Right lobe of liver (tissue), 6 donors: ENCODE measurements at regions not wholly inside any gene's neighbourhood (a gene's known extent, or its start where the extent isn't known, plus 50 kb on each side); places are given as distances from the start of the nearest gene placed in this dataset.

Experiments used
- ATAC-seq, 4 donors: fragments of 200-7000 bp; cut with Tn5 transposase; one replicate each; pipeline ENCODE4 v1.9.1; 2020; ENCODE audit warnings: mild to moderate bottlenecking in 4 of 4, moderate library complexity in 4 of 4
- DNase-seq, 3 donors: peaks; one replicate each; pipeline ENCODE4 v3.0.0-alpha.2; 2020
- H3K27ac ChIP-seq, 3 donors: fragments of 200-600 bp; one replicate each; pipeline ENCODE4 v1.8.0; 2022
- H3K27me3 ChIP-seq, 2 donors: fragments of 200-600 bp; one replicate each; pipeline ENCODE4 v1.8.0; 2022
- H3K36me3 ChIP-seq, 4 donors: fragments of 200-600 bp; sonication (generic) in 1 of 4; one replicate each; pipeline versions ENCODE4 v1.5.1 to v1.8.0; 2017 to 2022; ENCODE audit warnings: control low read depth in 1 of 4
- H3K4me1 ChIP-seq, 4 donors: fragments of 200-600 bp; sonication (generic) in 1 of 4; one replicate each; pipeline versions ENCODE4 v1.5.1 to v1.8.0; 2017 to 2022; ENCODE audit warnings: control low read depth in 1 of 4
- H3K4me3 ChIP-seq, 3 donors: fragments of 200-600 bp; one replicate each; pipeline ENCODE4 v1.8.0; 2022
- H3K9me3 ChIP-seq, 4 donors: fragments of 200-600 bp; sonication (generic) in 1 of 4; one replicate each; pipeline versions ENCODE4 v1.5.1 to v1.8.0; 2017 to 2022; ENCODE audit warnings: control low read depth in 1 of 4
- POLR2A ChIP-seq: fragments of 450-650 bp; IDR thresholded peaks from one replicate; pipeline ENCODE4 v1.6.1; 2017; ENCODE audit warnings: antibody characterized with exemption, mild to moderate bottlenecking
- WGBS: methylation state at CpG from one replicate; pipeline ENCODE4 v1.1.6; 2018; ENCODE audit warnings: low coverage, low lambda C conversion rate; ENCODE audit not compliant: insufficient coverage; ENCODE audit errors: missing lambda C conversion rate; 5-methylcytosine and 5-hydroxymethylcytosine counted together
- intact Hi-C, 2 donors: fragments of 100-400 bp; cut with DNase I; formaldehyde crosslinking; loops; one replicate each; pipeline versions ENCODE4 v1.11.2 to v1.14.1; 2022
- TF ChIP-seq, protein P1 (sequence below), 4 donors: fragments of 200-600 bp in 3 of 4; fragments of 450-650 bp in 1 of 4; IDR thresholded peaks; one replicate each; pipeline versions ENCODE4 v1.5.1 to v1.8.0; 2016 to 2022; ENCODE audit warnings: antibody characterized with exemption in 4 of 4, mild to moderate bottlenecking in 2 of 4
- donor health status: DM: no; HTN: yes; CAD: no.
- donor health status: DM: no; HTN: no; CAD: no.
- donor health status: DM: no; HTN: no; CAD: no.
- donor health status: DM: no; HTN: yes; CAD: no.
- donor health status: DM: no; HTN: yes; CAD: no.

DNA sequence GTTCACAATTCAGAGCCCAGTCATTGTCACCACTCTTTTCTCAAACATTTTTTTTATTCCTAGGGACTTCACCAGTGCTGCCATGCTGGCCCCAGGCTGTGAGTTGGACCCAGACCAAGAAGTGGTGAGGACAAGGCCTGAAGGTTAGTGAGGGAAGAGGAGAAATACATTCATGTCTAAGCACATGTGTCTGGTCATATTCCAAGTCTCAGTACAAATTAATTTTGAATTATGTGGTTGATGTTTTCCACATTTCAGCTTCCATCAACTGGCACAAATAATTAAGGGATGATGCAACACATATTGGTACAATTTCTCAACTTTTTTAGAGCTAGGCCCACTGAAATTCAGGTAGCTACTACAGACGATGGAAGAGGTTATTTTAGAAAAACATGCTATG lies 106.6 kb upstream of the UPP2 start:
- Histone ChIP-seq H3K27me3 (no peaks in the 10 kb centered on the region), H3K4me1 (no peaks in the 10 kb centered on the region), H3K4me3 (no peak overlapping the region), H3K36me3 (no peaks in the 10 kb centered on the region), H3K27ac (no peak overlapping the region), H3K9me3 (no peaks in the 10 kb centered on the region)
- intact Hi-C loops = no loop called here
- 69% methylated on average over 1 of the region's 1 CpG for WGBS
- DNase-seq = no peak
- TF ChIP-seq, protein P1, sequence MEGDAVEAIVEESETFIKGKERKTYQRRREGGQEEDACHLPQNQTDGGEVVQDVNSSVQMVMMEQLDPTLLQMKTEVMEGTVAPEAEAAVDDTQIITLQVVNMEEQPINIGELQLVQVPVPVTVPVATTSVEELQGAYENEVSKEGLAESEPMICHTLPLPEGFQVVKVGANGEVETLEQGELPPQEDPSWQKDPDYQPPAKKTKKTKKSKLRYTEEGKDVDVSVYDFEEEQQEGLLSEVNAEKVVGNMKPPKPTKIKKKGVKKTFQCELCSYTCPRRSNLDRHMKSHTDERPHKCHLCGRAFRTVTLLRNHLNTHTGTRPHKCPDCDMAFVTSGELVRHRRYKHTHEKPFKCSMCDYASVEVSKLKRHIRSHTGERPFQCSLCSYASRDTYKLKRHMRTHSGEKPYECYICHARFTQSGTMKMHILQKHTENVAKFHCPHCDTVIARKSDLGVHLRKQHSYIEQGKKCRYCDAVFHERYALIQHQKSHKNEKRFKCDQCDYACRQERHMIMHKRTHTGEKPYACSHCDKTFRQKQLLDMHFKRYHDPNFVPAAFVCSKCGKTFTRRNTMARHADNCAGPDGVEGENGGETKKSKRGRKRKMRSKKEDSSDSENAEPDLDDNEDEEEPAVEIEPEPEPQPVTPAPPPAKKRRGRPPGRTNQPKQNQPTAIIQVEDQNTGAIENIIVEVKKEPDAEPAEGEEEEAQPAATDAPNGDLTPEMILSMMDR (IDR thresholded peaks at IDR 0.05) = no peak
- no peak for TF ChIP-seq POLR2A
- no peak for ATAC-seq

DNA sequence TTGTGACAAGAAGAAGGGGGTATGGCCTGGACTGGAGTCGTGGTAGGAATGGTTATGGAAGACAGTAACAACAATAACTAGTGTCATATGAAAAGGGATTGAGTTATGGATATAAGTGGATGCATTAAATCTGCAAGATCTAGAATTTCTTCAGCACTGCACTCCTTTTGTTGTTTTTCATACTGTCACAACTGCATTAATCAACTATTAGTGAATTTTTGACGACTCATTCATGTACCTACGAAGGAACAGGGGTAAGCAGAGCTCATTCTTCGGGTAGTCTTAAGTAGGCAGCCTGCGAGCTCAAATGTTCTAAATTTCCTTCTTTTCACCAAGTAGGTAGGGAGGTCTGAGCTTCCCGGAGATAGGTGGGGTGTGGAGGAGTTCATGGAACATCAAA lies 109.7 kb upstream of the UPP2 start:
- H3K36me3 ChIP-seq = no peaks in the 10 kb centered on the region
- no peaks in the 10 kb centered on the region for H3K9me3 ChIP-seq
- ATAC-seq = no peak
- no peaks in the 10 kb centered on the region for H3K27me3 ChIP-seq
- intact Hi-C loops = no loop called here
- no peak overlapping the region for H3K4me3 ChIP-seq
- no peak for DNase-seq
- no peak for TF ChIP-seq POLR2A
- no peak overlapping the region for H3K27ac ChIP-seq
- H3K4me1 ChIP-seq = no peaks in the 10 kb centered on the region
- WGBS = 51% methylated on average over 6 of the region's 6 CpGs

DNA sequence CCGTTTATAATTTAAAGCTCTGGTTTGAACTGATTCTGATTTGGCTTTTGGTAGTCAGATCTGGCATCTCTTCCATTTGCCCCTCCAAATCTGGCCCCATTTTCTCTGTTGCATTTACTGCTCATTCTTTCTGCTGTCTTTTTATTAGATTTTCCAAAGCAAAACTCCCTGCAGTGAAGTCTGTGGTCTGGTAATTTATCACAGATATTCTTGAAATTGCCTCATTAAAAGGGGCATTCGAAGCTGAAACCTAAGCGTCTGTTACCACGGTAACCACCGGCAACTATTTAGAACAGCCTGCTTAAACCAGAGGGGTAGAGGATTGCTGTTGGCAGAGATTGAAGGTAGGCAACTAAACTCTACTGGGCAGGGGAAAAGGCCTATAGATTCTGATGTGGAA lies 111.5 kb upstream of the UPP2 start:
- intact Hi-C loops = no loop called here
- H3K36me3 ChIP-seq = no peaks in the 10 kb centered on the region
- 36% methylated on average over 5 of the region's 5 CpGs for WGBS
- H3K27me3 ChIP-seq = no peaks in the 10 kb centered on the region
- H3K27ac ChIP-seq = no peak overlapping the region
- H3K4me1 ChIP-seq = no peaks in the 10 kb centered on the region
- DNase-seq (no peak), ATAC-seq (no peak)
- no peaks in the 10 kb centered on the region for H3K9me3 ChIP-seq
- TF ChIP-seq, protein P1 (IDR thresholded peaks at IDR 0.05) = no peak
- no peak for TF ChIP-seq POLR2A
- no peak overlapping the region for H3K4me3 ChIP-seq

DNA sequence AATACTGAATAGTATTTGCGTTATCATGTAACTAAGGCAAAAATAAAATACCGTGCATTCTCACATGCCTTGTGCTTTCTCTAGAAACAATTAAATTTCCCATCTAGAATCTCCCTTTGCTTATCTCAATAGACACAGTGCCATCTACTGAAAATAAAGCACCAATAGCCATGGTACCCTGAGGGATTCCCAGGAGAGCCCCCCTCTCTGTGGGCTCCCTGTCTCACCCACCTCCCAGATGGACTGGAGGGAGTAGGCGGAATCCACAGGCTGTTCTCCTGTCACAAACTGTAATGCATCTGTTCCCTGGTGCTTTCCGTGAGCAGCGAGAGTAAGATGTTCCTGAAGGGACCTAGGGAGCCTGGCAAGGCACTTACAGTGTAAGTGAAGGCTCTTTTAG lies 112.4 kb upstream of the UPP2 start:
- ATAC-seq = peak in 1 of 4 donors; percentile 27
- no peaks in the 10 kb centered on the region for H3K4me1 ChIP-seq
- DNase-seq = no peak
- TF ChIP-seq, protein P1 (IDR thresholded peaks at IDR 0.05) = peak in 2 of 4 donors; percentile 18 to 27
- TF ChIP-seq POLR2A = no peak
- intact Hi-C loops = no loop called here
- no peak overlapping the region for H3K4me3 ChIP-seq
- no peak overlapping the region for H3K27ac ChIP-seq
- H3K9me3 ChIP-seq = no peaks in the 10 kb centered on the region
- H3K27me3 ChIP-seq = no peaks in the 10 kb centered on the region
- WGBS = 81% methylated on average over 5 of the region's 5 CpGs
- H3K36me3 ChIP-seq = no peaks in the 10 kb centered on the region

DNA sequence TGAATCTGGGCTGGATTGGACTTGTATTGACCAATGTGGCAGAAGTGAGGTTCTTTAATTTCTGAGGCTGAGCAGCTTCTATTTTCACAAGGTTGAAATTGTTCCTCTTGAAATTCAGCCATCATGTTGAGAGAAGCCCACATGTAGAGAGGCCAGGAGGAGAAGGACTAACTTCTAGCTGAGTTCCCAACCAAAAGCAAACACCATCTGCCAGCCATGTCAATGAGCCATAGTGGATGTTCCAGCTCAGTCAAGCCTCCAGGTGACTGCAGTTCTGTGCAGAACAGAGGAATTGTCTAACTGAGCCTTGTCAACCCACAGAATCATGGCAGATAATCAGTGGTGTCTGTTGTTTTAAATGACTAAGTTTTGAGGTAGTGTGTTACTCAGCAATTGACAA lies 110.6 kb upstream of the ACVR1 start:
- Histone ChIP-seq H3K4me3 (no peak overlapping the region), H3K27me3 (no peaks in the 10 kb centered on the region), H3K36me3 (no peaks in the 10 kb centered on the region), H3K27ac (no peak overlapping the region), H3K9me3 (no peaks in the 10 kb centered on the region), H3K4me1 (no peaks in the 10 kb centered on the region)
- ATAC-seq = no peak
- TF ChIP-seq POLR2A = no peak
- TF ChIP-seq, protein P1 (IDR thresholded peaks at IDR 0.05) = no peak
- no peak for DNase-seq
- intact Hi-C loops = no loop called here
